ENCODE measurements at regions not wholly inside any gene's neighbourhood (a gene's known extent, or its start where the extent isn't known, plus 50 kb on each side); places are given as distances from the start of the nearest gene placed in this dataset.

GRCh38 chr9:103399535-103399934 is 404.4 kb downstream of the CYLC2 start (continued):
- TF ChIP-seq ZBTB25 (CRISPR knock-in tag; IDR thresholded peaks at IDR 0.05) (no peak), ELF3 (CRISPR knock-in tag; IDR thresholded peaks at IDR 0.05) (no peak)

DNA sequence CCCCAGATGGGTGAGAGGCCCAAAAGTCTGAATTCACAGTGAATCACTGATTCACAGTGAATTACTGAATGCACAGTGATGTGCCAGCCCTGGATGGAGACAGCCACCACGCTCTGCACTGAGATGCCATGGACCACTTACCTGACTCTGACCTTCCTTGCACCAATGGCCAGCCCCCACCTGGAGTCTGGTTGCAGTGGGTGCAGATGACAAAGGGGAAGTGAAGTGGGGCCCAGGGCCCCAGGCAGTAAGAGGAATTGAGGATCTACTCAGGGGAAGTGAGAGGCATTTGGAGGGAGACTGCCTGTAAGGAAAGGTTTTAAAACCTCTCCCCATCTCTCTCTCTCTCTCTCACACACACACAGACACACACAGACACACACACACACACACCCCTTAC is 412.1 kb downstream of the CYLC2 start:
- no peak overlapping the region for H3K9ac ChIP-seq (ENCODE audit: insufficient read depth, low read depth, low read length)
- no peaks in the 10 kb centered on the region for H3K79me2 ChIP-seq (ENCODE audit: insufficient read depth, low read length)
- H3K27ac ChIP-seq (ENCODE audit: extremely low read length, insufficient read depth, low read length) = no peak overlapping the region
- no peak for DNase-seq (ENCODE audit: low spot score)
- ATAC-seq = no peak
- no peak overlapping the region for H2AFZ ChIP-seq (ENCODE audit: low read length)
- H3K36me3 ChIP-seq (replicated peaks in 1 of 2; ENCODE audit: control insufficient read depth in 1 of 2, insufficient read depth in 2 of 2, low read length in 2 of 2) = no peaks in the 10 kb centered on the region
- H3K27me3 ChIP-seq (ENCODE audit: control insufficient read depth in 1 of 2, insufficient read depth in 2 of 2, low read length in 2 of 2) = no peaks in the 10 kb centered on the region
- ChIA-PET CTCF (ENCODE audit: low intra/inter-chr PET ratio, low total read pairs) (no interaction called here), POLR2A (no interaction called here)
- 0% methylated on average over 1 of the region's 1 CpG for WGBS (ENCODE audit: low lambda C conversion rate)
- no peak overlapping the region for H3K4me2 ChIP-seq (ENCODE audit: low read depth, low read length)
- H3K4me1 ChIP-seq (ENCODE audit: insufficient read depth, low read length) = no peaks in the 10 kb centered on the region
- H3K4me3 ChIP-seq (replicated peaks in 1 of 3; ENCODE audit: insufficient read depth in 1 of 3, low read depth in 2 of 3, low read length in 3 of 3) = no peak overlapping the region
- BruUV-seq (replicated peaks) = no TSS peak
- intact Hi-C loops (cut with micrococcal nuclease; ENCODE audit: unreplicated experiment) (no loop called here), in situ Hi-C loops (cut with HindIII; ENCODE audit: extremely low pct_ligation_motif_present, low pct_unique_long_range_greater_than_20kb) (no loop called here)
- no peak for FAIRE-seq
- H3K9me3 ChIP-seq (ENCODE audit: low read length) = no peaks in the 10 kb centered on the region
- H4K20me1 ChIP-seq (ENCODE audit: insufficient read depth, low read length) = no peaks in the 10 kb centered on the region
- TF ChIP-seq, protein P1, sequence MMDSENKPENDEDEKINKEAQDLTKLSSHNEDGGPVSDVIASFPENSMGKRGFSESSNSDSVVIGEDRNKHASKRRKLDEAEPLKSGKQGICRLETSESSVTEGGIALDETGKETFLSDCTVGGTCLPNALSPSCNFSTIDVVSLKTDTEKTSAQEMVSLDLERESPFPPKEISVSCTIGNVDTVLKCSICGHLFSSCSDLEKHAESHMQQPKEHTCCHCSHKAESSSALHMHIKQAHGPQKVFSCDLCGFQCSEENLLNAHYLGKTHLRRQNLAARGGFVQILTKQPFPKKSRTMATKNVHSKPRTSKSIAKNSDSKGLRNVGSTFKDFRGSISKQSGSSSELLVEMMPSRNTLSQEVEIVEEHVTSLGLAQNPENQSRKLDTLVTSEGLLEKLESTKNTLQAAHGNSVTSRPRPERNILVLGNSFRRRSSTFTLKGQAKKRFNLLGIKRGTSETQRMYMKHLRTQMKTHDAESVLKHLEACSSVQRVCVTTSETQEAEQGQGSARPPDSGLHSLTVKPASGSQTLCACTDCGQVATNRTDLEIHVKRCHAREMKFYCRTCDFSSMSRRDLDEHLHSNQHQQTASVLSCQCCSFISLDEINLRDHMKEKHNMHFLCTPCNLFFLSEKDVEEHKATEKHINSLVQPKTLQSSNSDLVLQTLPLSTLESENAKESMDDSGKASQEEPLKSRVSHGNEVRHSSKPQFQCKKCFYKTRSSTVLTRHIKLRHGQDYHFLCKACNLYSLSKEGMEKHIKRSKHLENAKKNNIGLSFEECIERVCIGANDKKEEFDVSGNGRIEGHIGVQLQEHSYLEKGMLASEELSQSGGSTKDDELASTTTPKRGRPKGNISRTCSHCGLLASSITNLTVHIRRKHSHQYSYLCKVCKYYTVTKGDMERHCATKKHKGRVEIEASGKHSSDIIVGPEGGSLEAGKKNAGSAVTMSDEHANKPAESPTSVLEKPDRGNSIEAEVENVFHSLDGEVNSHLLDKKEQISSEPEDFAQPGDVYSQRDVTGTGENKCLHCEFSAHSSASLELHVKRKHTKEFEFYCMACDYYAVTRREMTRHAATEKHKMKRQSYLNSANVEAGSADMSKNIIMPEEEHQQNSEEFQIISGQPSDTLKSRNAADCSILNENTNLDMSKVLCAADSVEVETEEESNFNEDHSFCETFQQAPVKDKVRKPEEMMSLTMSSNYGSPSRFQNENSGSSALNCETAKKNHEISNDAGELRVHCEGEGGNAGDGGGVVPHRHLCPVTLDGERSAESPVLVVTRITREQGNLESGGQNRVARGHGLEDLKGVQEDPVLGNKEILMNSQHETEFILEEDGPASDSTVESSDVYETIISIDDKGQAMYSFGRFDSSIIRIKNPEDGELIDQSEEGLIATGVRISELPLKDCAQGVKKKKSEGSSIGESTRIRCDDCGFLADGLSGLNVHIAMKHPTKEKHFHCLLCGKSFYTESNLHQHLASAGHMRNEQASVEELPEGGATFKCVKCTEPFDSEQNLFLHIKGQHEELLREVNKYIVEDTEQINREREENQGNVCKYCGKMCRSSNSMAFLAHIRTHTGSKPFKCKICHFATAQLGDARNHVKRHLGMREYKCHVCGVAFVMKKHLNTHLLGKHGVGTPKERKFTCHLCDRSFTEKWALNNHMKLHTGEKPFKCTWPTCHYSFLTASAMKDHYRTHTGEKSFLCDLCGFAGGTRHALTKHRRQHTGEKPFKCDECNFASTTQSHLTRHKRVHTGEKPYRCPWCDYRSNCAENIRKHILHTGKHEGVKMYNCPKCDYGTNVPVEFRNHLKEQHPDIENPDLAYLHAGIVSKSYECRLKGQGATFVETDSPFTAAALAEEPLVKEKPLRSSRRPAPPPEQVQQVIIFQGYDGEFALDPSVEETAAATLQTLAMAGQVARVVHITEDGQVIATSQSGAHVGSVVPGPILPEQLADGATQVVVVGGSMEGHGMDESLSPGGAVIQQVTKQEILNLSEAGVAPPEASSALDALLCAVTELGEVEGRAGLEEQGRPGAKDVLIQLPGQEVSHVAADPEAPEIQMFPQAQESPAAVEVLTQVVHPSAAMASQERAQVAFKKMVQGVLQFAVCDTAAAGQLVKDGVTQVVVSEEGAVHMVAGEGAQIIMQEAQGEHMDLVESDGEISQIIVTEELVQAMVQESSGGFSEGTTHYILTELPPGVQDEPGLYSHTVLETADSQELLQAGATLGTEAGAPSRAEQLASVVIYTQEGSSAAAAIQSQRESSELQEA (CRISPR knock-in tag; IDR thresholded peaks at IDR 0.05; ENCODE audit: not compliant biosample characterization) = no peak
- TF ChIP-seq ZFY (CRISPR knock-in tag; IDR thresholded peaks at IDR 0.05) (no peak), ZFYVE20 (CRISPR knock-in tag; IDR thresholded peaks at IDR 0.05; ENCODE audit: borderline replicate concordance, low read depth) (no peak), ZNF7 (CRISPR knock-in tag; IDR thresholded peaks at IDR 0.05) (no peak), GTF3A (CRISPR knock-in tag; conservative IDR thresholded peaks at IDR 0.05) (no peak), RARG (CRISPR knock-in tag; IDR thresholded peaks at IDR 0.05; ENCODE audit: low read depth) (no peak), ZNF772 (CRISPR knock-in tag; IDR thresholded peaks at IDR 0.05) (no peak), ZNF605 (CRISPR knock-in tag; IDR thresholded peaks at IDR 0.05) (no peak), PBX2 (CRISPR knock-in tag; IDR thresholded peaks at IDR 0.05) (no peak)
- TF ChIP-seq, protein P2, sequence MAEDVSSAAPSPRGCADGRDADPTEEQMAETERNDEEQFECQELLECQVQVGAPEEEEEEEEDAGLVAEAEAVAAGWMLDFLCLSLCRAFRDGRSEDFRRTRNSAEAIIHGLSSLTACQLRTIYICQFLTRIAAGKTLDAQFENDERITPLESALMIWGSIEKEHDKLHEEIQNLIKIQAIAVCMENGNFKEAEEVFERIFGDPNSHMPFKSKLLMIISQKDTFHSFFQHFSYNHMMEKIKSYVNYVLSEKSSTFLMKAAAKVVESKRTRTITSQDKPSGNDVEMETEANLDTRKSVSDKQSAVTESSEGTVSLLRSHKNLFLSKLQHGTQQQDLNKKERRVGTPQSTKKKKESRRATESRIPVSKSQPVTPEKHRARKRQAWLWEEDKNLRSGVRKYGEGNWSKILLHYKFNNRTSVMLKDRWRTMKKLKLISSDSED (CRISPR knock-in tag; IDR thresholded peaks at IDR 0.05) = no peak
